ENCODE measurements at regions not wholly inside any gene's neighbourhood (a gene's known extent, or its start where the extent isn't known, plus 50 kb on each side); places are given as distances from the start of the nearest gene placed in this dataset.
"Not testable (repeated sequence)": the region's sequence is repeated elsewhere in the genome, so short reads cannot be mapped to it uniquely, and the experiment has no call there.

GRCh38 chr10:78441694-78442093 is 408.0 kb downstream of the RPS24 start:
- no peak for FAIRE-seq

GRCh38 chr10:78442836-78443550 is 409.3 kb downstream of the RPS24 start:
- FAIRE-seq: no peak

GRCh38 chr10:78443900-78444571 is 410.4 kb downstream of the RPS24 start:
- FAIRE-seq: no peak

- not testable (repeated sequence) for FAIRE-seq
Measured at GRCh38 chr10:78444741-78445140, 411.1 kb downstream of the RPS24 start.

- FAIRE-seq: no peak
Measured at GRCh38 chr10:78445308-78445707, 411.6 kb downstream of the RPS24 start.

- FAIRE-seq: no peak
Measured at GRCh38 chr10:78448470-78448869, 414.8 kb downstream of the RPS24 start.

- no peak for FAIRE-seq
Measured at GRCh38 chr10:78448994-78449418, 415.3 kb downstream of the RPS24 start.

GRCh38 chr10:78449554-78449953 is 415.9 kb downstream of the RPS24 start:
- no peak for FAIRE-seq

GRCh38 chr10:78450239-78450638 is 416.6 kb downstream of the RPS24 start:
- FAIRE-seq: no peak

GRCh38 chr10:78450807-78451485 is 417.3 kb downstream of the RPS24 start:
- FAIRE-seq: no peak

GRCh38 chr10:78451592-78451991 is 417.9 kb downstream of the RPS24 start:
- no peak for FAIRE-seq

- FAIRE-seq: no peak
Measured at GRCh38 chr10:78454123-78454645, 420.5 kb downstream of the RPS24 start.

GRCh38 chr10:78455236-78455635 is 421.6 kb downstream of the RPS24 start:
- no peak for FAIRE-seq

GRCh38 chr10:78455811-78456210 is 422.1 kb downstream of the RPS24 start:
- no peak for FAIRE-seq

- FAIRE-seq: no peak
Measured at GRCh38 chr10:78456649-78457400, 423.2 kb downstream of the RPS24 start.

- FAIRE-seq: no peak
Measured at GRCh38 chr10:78457804-78458482, 424.3 kb downstream of the RPS24 start.

GRCh38 chr10:78458983-78459638 is 425.4 kb downstream of the RPS24 start:
- FAIRE-seq: no peak

GRCh38 chr10:78459639-78460037 is 426.0 kb downstream of the RPS24 start:
- no peak for FAIRE-seq

- no peak for FAIRE-seq
Measured at GRCh38 chr10:78460204-78460603, 426.5 kb downstream of the RPS24 start.

- no peak for FAIRE-seq
Measured at GRCh38 chr10:78461333-78461732, 427.7 kb downstream of the RPS24 start.

- no peak for FAIRE-seq
Measured at GRCh38 chr10:78462176-78462575, 428.5 kb downstream of the RPS24 start.

Data from endometrium (tissue), 2 donors.